ENCODE measurements at regions not wholly inside any gene's neighbourhood (a gene's known extent, or its start where the extent isn't known, plus 50 kb on each side); places are given as distances from the start of the nearest gene placed in this dataset.

GRCh38 chr2:832635-833034, 118.0 kb upstream of the SNTG2 start:
- ATAC-seq, result no peak
- no peak overlapping the region for H3K4me3 ChIP-seq

GRCh38 chr2:831622-832021, 119.0 kb upstream of the SNTG2 start:
- no peak overlapping the region for H3K4me3 ChIP-seq
- intact Hi-C loops (cut with DNase I; ENCODE audit: low total_unique reads), result no loop called here
- ATAC-seq (no peak), DNase-seq (no peak)
- no peaks in the 10 kb centered on the region for H3K9me3 ChIP-seq
- peaks cover 0 to 4% (median 0%) of the 10 kb centered on the region in 3 donors for H3K27me3 ChIP-seq
- TF ChIP-seq, protein P1, sequence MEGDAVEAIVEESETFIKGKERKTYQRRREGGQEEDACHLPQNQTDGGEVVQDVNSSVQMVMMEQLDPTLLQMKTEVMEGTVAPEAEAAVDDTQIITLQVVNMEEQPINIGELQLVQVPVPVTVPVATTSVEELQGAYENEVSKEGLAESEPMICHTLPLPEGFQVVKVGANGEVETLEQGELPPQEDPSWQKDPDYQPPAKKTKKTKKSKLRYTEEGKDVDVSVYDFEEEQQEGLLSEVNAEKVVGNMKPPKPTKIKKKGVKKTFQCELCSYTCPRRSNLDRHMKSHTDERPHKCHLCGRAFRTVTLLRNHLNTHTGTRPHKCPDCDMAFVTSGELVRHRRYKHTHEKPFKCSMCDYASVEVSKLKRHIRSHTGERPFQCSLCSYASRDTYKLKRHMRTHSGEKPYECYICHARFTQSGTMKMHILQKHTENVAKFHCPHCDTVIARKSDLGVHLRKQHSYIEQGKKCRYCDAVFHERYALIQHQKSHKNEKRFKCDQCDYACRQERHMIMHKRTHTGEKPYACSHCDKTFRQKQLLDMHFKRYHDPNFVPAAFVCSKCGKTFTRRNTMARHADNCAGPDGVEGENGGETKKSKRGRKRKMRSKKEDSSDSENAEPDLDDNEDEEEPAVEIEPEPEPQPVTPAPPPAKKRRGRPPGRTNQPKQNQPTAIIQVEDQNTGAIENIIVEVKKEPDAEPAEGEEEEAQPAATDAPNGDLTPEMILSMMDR (IDR thresholded peaks at IDR 0.05 in 4 of 5, conservative IDR thresholded peaks at IDR 0.05 in 1 of 5), result no peak
- TF ChIP-seq POLR2A (IDR thresholded peaks at IDR 0.05), result no peak
- in situ Hi-C loops (cut with MboI; ENCODE audit: low sequenced_read_pairs in 4 of 4), result no loop called here
- peaks cover 0 to 6% of the 10 kb centered on the region in 2 donors for H3K4me1 ChIP-seq
- no peak overlapping the region for H3K27ac ChIP-seq
- H3K36me3 ChIP-seq, result no peaks in the 10 kb centered on the region

More at GRCh38 chr2:832635-833034, 118.0 kb upstream of the SNTG2 start:
- in situ Hi-C loops (cut with MboI; ENCODE audit: low sequenced_read_pairs in 4 of 4) (no loop called here), intact Hi-C loops (cut with DNase I; ENCODE audit: low total_unique reads) (no loop called here)
- no peak for DNase-seq
- Histone ChIP-seq H3K27me3 (peaks cover 0 to 4% (median 0%) of the 10 kb centered on the region in 3 donors), H3K36me3 (no peaks in the 10 kb centered on the region), H3K9me3 (no peaks in the 10 kb centered on the region), H3K27ac (no peak overlapping the region), H3K4me1 (peaks cover 0 to 6% of the 10 kb centered on the region in 2 donors)
- TF ChIP-seq POLR2A (IDR thresholded peaks at IDR 0.05), result no peak
- TF ChIP-seq, protein P1 (IDR thresholded peaks at IDR 0.05 in 4 of 5, conservative IDR thresholded peaks at IDR 0.05 in 1 of 5), result no peak

- intact Hi-C loops (cut with DNase I; ENCODE audit: low total_unique reads) (no loop called here), in situ Hi-C loops (cut with MboI; ENCODE audit: low sequenced_read_pairs in 4 of 4) (no loop called here)
- no peak overlapping the region for H3K4me3 ChIP-seq
- TF ChIP-seq, protein P1 (IDR thresholded peaks at IDR 0.05 in 4 of 5, conservative IDR thresholded peaks at IDR 0.05 in 1 of 5), result no peak
- TF ChIP-seq POLR2A (IDR thresholded peaks at IDR 0.05), result no peak
- DNase-seq (no peak), ATAC-seq (no peak)
- H3K4me1 ChIP-seq, result peaks cover 0 to 6% of the 10 kb centered on the region in 2 donors
- H3K36me3 ChIP-seq, result no peaks in the 10 kb centered on the region
- no peaks in the 10 kb centered on the region for H3K9me3 ChIP-seq
- no peak overlapping the region for H3K27ac ChIP-seq
- H3K27me3 ChIP-seq, result peaks cover 0 to 4% (median 0%) of the 10 kb centered on the region in 3 donors
Measured at GRCh38 chr2:831225-831536, 119.5 kb upstream of the SNTG2 start.

DNA sequence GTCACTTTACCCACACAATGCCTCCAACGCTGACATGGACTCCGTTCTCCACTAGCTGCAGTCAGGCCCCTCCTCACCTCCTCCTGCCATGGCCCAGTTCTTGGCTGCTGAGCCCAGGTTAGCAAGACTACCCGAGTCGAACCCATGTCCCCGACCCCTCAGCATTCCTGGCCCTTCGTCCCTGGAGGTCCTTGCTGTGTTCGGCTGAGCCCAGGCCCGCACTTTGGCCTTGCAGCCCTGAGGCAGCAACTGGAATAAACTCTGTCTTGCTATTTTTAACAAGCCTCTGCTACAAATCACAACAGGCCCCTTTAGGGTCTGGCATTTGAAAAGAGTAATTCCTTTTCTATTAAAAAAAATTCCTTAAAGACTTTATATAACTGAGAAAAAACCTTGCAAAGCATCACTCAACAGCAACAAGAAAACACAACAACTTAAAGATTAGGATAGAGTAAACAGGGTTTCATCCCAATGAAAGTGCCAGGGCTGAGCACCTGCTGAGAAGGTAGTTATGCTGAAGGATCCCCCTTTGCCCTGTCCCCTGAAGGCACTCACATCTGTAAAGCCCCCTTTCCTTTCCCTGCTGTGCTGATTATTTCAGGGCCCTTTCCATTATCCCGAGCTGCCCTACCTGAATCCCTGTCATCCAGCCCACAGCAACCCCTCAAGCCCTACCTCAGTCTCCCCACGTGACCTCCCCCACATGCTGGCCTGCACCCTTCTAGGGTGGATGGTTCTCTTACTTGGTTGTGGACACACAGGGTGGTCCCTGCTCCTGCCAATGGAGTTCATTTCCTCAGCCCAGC, 120.0 kb upstream of the SNTG2 start:
- Histone ChIP-seq H3K27me3 (peaks cover 0 to 4% (median 0%) of the 10 kb centered on the region in 3 donors), H3K27ac (no peak overlapping the region), H3K4me1 (peaks cover 0 to 6% of the 10 kb centered on the region in 2 donors), H3K9me3 (no peaks in the 10 kb centered on the region), H3K36me3 (no peaks in the 10 kb centered on the region), H3K4me3 (no peak overlapping the region)
- in situ Hi-C loops (cut with MboI; ENCODE audit: low sequenced_read_pairs in 4 of 4) (no loop called here), intact Hi-C loops (cut with DNase I; ENCODE audit: low total_unique reads) (no loop called here)
- TF ChIP-seq POLR2A (IDR thresholded peaks at IDR 0.05), result no peak
- TF ChIP-seq, protein P1 (IDR thresholded peaks at IDR 0.05 in 4 of 5, conservative IDR thresholded peaks at IDR 0.05 in 1 of 5), result no peak
- no peak for ATAC-seq
- DNase-seq, result no peak

Data from gastrocnemius medialis (tissue), 4 donors.